ENCODE measurements at regions not wholly inside any gene's neighbourhood (a gene's known extent, or its start where the extent isn't known, plus 50 kb on each side); places are given as distances from the start of the nearest gene placed in this dataset.

GRCh38 chr4:54588404-54588803 lies 69.4 kb upstream of the KIT start:
- H3K9me3 ChIP-seq (replicated peaks; ENCODE audit: control insufficient read depth, insufficient read depth, low read length), result no peaks in the 10 kb centered on the region
- no peak overlapping the region for H3K9ac ChIP-seq (replicated peaks; ENCODE audit: extremely low read depth, insufficient read depth, low read length)
- no peak for TF ChIP-seq JUN (IDR thresholded peaks at IDR 0.05; ENCODE audit: borderline replicate concordance, insufficient read depth, insufficient read length, low read depth)
- no peak for TF ChIP-seq MAX (IDR thresholded peaks at IDR 0.05; ENCODE audit: insufficient read depth, insufficient read length)
- no peak for TF ChIP-seq FOS (IDR thresholded peaks at IDR 0.05; ENCODE audit: borderline replicate concordance, insufficient read depth, low read length)
- TF ChIP-seq EZH2 (IDR thresholded peaks at IDR 0.05; ENCODE audit: borderline replicate concordance, low read depth, low read length, severe bottlenecking), result no peak
- TF ChIP-seq POLR2AphosphoS5 (IDR thresholded peaks at IDR 0.05; ENCODE audit: insufficient read depth, low read depth, low read length), result no peak
- H3K27ac ChIP-seq (ENCODE audit: insufficient read depth, low read depth, low read length), result no peak overlapping the region
- H3K4me2 ChIP-seq (ENCODE audit: insufficient read depth, low read length), result no peak overlapping the region
- H4K20me1 ChIP-seq (replicated peaks; ENCODE audit: control insufficient read depth, extremely low read depth, insufficient read depth, low read length), result no peaks in the 10 kb centered on the region
- BruUV-seq (replicated peaks), result no TSS peak
- intact Hi-C loops (cut with micrococcal nuclease) (no loop called here), dilution Hi-C loops (cut with MboI; ENCODE audit: extremely low pct_ligation_motif_present, low sequenced_read_pairs) (no loop called here)
- H3K9me1 ChIP-seq (replicated peaks; ENCODE audit: control insufficient read depth, extremely low read depth, insufficient read depth, low read length), result no peaks in the 10 kb centered on the region
- H2AFZ ChIP-seq (ENCODE audit: low read depth, low read length), result no peak overlapping the region
- FAIRE-seq, result no peak
- H3K79me2 ChIP-seq (ENCODE audit: control insufficient read depth, insufficient read depth, low read length), result no peaks in the 10 kb centered on the region
- H3K36me3 ChIP-seq (ENCODE audit: control insufficient read depth in 2 of 2, extremely low read depth in 1 of 2, insufficient read depth in 2 of 2, low read length in 2 of 2), result no peaks in the 10 kb centered on the region
- H3K27me3 ChIP-seq (ENCODE audit: control insufficient read depth in 2 of 2, insufficient read depth in 2 of 2, low read length in 2 of 2), result no peaks in the 10 kb centered on the region
- H3K4me1 ChIP-seq (ENCODE audit: control insufficient read depth, extremely low read depth, insufficient read depth, low read length), result no peaks in the 10 kb centered on the region
- H3K4me3 ChIP-seq (replicated peaks in 1 of 3; ENCODE audit: insufficient read depth in 1 of 3, low read depth in 1 of 3, low read length in 3 of 3), result no peak overlapping the region
- ChIA-PET POLR2A (no interaction called here), CTCF (no interaction called here)
- no peak for DNase-seq (ENCODE audit: low read depth, low spot score)

- no peak overlapping the region for H3K9ac ChIP-seq (replicated peaks; ENCODE audit: extremely low read depth, insufficient read depth, low read length)
- dilution Hi-C loops (cut with MboI; ENCODE audit: extremely low pct_ligation_motif_present, low sequenced_read_pairs), result no loop called here
- TF ChIP-seq POLR2AphosphoS5 (IDR thresholded peaks at IDR 0.05; ENCODE audit: insufficient read depth, low read depth, low read length), result no peak
- TF ChIP-seq MAX (IDR thresholded peaks at IDR 0.05; ENCODE audit: insufficient read depth, insufficient read length), result no peak
- no peak for TF ChIP-seq POLR2A (IDR thresholded peaks at IDR 0.05; ENCODE audit: low read depth, low read length)
- TF ChIP-seq MYC (IDR thresholded peaks at IDR 0.05; ENCODE audit: low read depth, low read length), result no peak
- no peak for TF ChIP-seq CTCF (IDR thresholded peaks at IDR 0.05; ENCODE audit: extremely low read depth in 1 of 2, insufficient read depth in 1 of 2, low read depth in 1 of 2, low read length in 2 of 2)
- TF ChIP-seq GATA2 (IDR thresholded peaks at IDR 0.05; ENCODE audit: insufficient read depth, insufficient read length, low read depth, low read length), result no peak
- TF ChIP-seq JUN (IDR thresholded peaks at IDR 0.05; ENCODE audit: borderline replicate concordance, insufficient read depth, insufficient read length, low read depth), result no peak
- TF ChIP-seq FOS (IDR thresholded peaks at IDR 0.05; ENCODE audit: borderline replicate concordance, insufficient read depth, low read length), result no peak
- no peaks in the 10 kb centered on the region for H3K79me2 ChIP-seq (ENCODE audit: control insufficient read depth, insufficient read depth, low read length)
- H3K27me3 ChIP-seq (ENCODE audit: control insufficient read depth in 2 of 2, insufficient read depth in 2 of 2, low read length in 2 of 2), result no peaks in the 10 kb centered on the region
- H3K36me3 ChIP-seq (ENCODE audit: control insufficient read depth in 2 of 2, extremely low read depth in 1 of 2, insufficient read depth in 2 of 2, low read length in 2 of 2), result no peaks in the 10 kb centered on the region
- POLR2A ChIA-PET, result no interaction called here
- no peak overlapping the region for H3K4me3 ChIP-seq (replicated peaks in 1 of 3; ENCODE audit: insufficient read depth in 1 of 3, low read depth in 1 of 3, low read length in 3 of 3)
- intact Hi-C loops (cut with micrococcal nuclease), result no loop called here
- no peak for DNase-seq (ENCODE audit: low read depth, low spot score)
- no peaks in the 10 kb centered on the region for H3K9me1 ChIP-seq (replicated peaks; ENCODE audit: control insufficient read depth, extremely low read depth, insufficient read depth, low read length)
- H3K4me1 ChIP-seq (ENCODE audit: control insufficient read depth, extremely low read depth, insufficient read depth, low read length), result no peaks in the 10 kb centered on the region
- no peaks in the 10 kb centered on the region for H3K9me3 ChIP-seq (replicated peaks; ENCODE audit: control insufficient read depth, insufficient read depth, low read length)
- H4K20me1 ChIP-seq (replicated peaks; ENCODE audit: control insufficient read depth, extremely low read depth, insufficient read depth, low read length), result no peaks in the 10 kb centered on the region
- CTCF ChIA-PET, result no interaction called here
- H3K27ac ChIP-seq (ENCODE audit: insufficient read depth, low read depth, low read length), result no peak overlapping the region
- H2AFZ ChIP-seq (ENCODE audit: low read depth, low read length), result no peak overlapping the region
- H3K4me2 ChIP-seq (ENCODE audit: insufficient read depth, low read length), result no peak overlapping the region
- no TSS peak for BruUV-seq (replicated peaks)
- FAIRE-seq, result no peak
Observed at GRCh38 chr4:54589586-54589985, 68.2 kb upstream of the KIT start.
